VCaP (cell line): ENCODE measurements at regions not wholly inside any gene's neighbourhood (a gene's known extent, or its start where the extent isn't known, plus 50 kb on each side); places are given as distances from the start of the nearest gene placed in this dataset.

Experiments used
- H3K27ac ChIP-seq: fragments of 450-650 bp; 2 replicates; pipeline ENCODE4 v1.5.1; 2017
- TF ChIP-seq, protein P1 (sequence below): fragments of 450-650 bp; conservative IDR thresholded peaks from 2 replicates; pipeline ENCODE4 v1.5.1; 2017; ENCODE audit warnings: mild to moderate bottlenecking, moderate library complexity

DNA sequence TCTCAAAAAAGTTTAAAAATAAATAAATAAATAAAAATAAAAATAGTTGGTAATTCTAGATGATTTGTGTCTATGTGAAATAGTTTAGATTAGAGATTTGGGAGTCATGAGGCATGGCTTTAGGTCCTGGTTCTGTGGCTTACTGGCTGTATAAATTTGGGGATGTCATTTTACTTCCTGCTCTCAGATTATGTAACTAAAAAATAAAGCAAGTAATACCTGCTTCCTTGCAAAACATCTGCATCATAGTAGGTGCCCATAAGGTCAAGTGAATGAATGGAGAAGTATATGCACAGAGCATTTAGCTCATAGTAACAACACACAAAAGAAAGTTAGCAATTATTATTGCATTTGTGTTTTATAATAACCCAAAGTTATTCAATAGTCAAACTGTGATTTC is 287.7 kb upstream of the TLE4 start:
- no peak overlapping the region for H3K27ac ChIP-seq
- TF ChIP-seq, protein P1, sequence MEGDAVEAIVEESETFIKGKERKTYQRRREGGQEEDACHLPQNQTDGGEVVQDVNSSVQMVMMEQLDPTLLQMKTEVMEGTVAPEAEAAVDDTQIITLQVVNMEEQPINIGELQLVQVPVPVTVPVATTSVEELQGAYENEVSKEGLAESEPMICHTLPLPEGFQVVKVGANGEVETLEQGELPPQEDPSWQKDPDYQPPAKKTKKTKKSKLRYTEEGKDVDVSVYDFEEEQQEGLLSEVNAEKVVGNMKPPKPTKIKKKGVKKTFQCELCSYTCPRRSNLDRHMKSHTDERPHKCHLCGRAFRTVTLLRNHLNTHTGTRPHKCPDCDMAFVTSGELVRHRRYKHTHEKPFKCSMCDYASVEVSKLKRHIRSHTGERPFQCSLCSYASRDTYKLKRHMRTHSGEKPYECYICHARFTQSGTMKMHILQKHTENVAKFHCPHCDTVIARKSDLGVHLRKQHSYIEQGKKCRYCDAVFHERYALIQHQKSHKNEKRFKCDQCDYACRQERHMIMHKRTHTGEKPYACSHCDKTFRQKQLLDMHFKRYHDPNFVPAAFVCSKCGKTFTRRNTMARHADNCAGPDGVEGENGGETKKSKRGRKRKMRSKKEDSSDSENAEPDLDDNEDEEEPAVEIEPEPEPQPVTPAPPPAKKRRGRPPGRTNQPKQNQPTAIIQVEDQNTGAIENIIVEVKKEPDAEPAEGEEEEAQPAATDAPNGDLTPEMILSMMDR, result no peak

DNA sequence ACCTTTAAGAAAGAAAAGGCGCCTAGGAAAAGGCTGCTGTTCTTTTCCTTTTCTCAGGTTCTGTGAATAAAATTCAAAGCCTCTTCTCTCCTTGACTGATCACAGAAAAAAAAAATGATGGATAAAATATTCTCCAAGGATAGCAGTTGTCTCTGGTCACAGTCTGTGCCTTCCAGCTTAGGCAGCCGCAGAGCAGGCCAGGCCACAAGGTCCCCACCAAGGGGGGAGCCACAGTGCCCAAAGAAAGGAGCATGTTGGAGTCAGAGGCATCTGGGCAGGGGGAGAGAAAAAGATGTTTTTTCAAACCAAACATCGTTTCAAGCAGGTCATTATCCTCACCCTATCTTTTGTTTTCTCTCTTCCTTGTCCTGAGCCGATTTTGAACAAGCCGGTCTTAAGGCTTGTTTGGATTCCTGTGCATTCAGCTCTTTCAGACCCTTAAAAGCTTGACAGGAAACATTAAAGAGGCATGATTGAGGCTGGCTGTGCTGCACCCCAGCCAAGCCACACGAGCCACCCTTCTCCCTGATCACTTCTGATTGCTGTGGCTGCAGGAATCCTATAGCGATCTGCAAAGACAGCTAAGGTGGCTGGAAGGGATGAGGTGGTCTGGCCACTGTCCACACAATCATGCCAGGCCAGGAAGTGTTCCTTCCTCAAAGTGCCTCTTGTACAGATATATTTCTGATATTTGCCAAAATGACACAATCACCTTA is 284.6 kb upstream of the TLE4 start:
- TF ChIP-seq, protein P1, result no peak
- no peak overlapping the region for H3K27ac ChIP-seq

DNA sequence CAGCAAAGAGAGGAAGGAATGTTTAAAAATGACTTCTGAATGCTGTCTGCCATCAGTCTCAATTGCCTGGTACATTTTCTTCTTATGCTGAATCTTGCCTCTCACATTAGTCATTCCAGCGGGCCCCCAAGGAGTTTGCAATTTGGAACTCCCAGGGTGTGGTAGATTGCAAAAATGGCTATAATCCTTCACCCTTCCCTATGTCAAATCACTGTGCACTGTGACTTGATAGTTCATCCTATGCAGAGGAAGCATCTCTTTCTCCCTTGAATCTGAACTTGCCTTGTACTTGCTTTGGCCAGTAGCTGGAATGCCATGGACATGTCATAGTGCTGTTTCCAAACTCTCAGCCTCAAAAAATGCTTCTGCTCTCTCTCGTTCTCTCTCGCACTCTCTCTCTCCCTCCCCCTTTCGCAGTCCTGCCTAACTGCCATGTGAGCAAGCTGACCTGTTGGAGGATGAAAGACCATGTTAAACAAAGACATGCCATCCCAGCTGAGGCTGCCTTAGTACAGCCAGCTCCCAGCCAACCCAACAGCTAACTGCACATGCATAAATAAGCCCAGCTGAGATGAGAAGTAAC is 284.0 kb upstream of the TLE4 start:
- H3K27ac ChIP-seq, result no peak overlapping the region
- TF ChIP-seq, protein P1, result no peak

DNA sequence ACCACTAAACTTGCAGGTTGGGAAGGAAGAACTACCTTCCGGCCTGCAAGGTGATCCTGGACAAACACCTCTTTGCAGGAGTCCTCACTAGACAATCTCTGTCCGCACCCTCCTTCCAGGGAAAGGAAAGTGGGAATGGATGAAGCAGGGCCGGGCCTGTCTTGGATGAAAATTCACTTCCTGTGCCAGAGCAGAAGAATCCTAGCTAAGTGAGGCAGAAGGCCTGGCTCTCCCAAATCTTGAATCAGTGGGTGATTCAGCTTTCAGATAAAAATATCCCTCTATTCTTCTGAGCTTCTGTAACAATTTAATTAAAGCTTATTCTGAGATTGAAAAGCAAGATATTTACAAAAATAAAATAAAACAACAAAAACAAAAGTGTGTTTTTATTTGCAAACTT is 281.9 kb upstream of the TLE4 start:
- TF ChIP-seq, protein P1, result no peak
- no peak overlapping the region for H3K27ac ChIP-seq

DNA sequence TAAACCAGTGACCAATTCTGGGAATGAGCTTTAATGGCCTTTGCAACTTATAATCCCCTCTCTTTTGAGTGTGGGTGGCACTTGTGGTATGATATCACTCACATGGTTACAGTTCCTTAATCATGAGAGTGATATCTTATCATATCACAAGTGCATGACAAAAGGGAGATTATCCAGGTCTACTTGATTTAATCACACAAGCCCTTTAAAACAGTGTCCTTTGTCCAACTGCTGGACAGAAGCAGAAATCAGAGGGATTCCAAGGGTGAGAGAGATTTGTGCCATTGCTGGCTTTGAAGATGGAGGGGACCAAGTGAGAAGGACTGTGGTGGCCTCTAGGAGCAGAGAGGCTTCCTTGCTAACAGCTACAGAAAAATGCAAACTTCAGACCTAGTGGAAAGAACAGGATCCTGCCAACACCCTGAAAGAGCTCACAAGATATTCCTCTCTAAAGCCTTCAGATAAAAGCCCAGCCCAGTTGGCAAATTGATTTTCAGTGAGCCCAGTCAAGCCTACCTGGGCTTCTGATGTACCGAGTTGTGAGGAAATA is 279.0 kb upstream of the TLE4 start:
- TF ChIP-seq, protein P1, result no peak
- no peak overlapping the region for H3K27ac ChIP-seq

DNA sequence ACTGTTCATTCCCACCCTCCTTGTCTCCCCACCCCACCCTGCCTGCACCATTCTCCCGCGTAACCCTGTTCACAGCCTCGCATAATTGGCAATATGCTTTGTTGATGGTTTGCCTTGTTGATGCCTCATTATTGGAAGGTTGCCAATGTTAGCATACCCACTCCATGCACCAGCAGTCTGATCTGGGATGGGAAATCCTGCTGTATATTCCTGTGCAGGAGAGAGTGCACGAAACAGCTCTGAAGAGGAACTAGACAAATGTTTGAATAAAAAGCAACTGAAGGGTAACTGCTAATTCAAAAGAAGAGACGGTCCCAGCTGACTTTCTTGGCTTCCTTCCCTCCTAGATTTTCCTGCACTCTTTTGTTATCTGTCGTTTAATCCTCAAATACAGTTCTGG is 271.7 kb upstream of the TLE4 start:
- TF ChIP-seq, protein P1, result no peak
- no peak overlapping the region for H3K27ac ChIP-seq

DNA sequence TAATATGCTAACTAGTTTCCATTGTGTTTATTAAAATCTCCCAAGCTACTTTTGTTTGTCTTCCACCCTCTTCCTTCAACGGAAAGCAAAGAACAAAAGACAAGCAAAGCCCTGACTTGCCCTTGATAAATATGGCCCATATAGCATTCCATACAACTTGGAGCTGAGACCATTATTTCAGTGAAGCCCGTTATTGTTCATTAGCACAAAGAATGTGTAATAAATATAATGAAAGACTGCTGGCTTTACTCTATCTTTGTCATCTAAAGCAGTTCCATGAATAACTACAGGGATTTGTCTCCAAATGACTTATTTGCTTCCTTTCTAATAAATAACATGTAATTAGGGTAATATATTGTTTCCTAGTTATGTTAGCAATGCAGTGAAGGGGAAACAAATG is 270.7 kb upstream of the TLE4 start:
- TF ChIP-seq, protein P1, result no peak
- H3K27ac ChIP-seq, result no peak overlapping the region
